Right atrium auricular region (tissue), 2 donors: ENCODE measurements at regions not wholly inside any gene's neighbourhood (a gene's known extent, or its start where the extent isn't known, plus 50 kb on each side); places are given as distances from the start of the nearest gene placed in this dataset.

Experiments used
- DNase-seq: peaks from one replicate; pipeline ENCODE4 v3.0.0-alpha.2; 2019; ENCODE audit warnings: low spot score
- H3K27ac ChIP-seq, 2 donors: fragments of 200-600 bp; sonication (generic); 1 replicate in 1 of 2; 2 replicates in 1 of 2; pipeline ENCODE4 v1.5.1; 2016 to 2019
- H3K27me3 ChIP-seq, 2 donors: fragments of 200-600 bp; sonication (generic); one replicate each; pipeline versions ENCODE4 v1.5.1 to v1.6.0; 2017 to 2019
- H3K36me3 ChIP-seq: fragments of 200-600 bp; sonication (generic); one replicate; pipeline ENCODE4 v1.5.1; 2016
- H3K4me1 ChIP-seq, 2 donors: fragments of 200-600 bp; sonication (generic); one replicate each; pipeline versions ENCODE4 v1.5.1 to v1.6.0; 2017 to 2019
- H3K4me3 ChIP-seq, 2 donors: fragments of 200-600 bp; sonication (generic); 1 replicate in 1 of 2; 2 replicates in 1 of 2; pipeline ENCODE4 v1.5.1; 2017 to 2019; ENCODE audit warnings: mild to moderate bottlenecking in 1 of 2, moderate library complexity in 1 of 2
- H3K9me3 ChIP-seq, 2 donors: fragments of 200-600 bp; sonication (generic); one replicate each; pipeline ENCODE4 v1.5.1; 2019
- TF ChIP-seq, protein P1 (sequence below), 2 donors: fragments of 200-600 bp; sonication (generic); IDR thresholded peaks; one replicate each; pipeline ENCODE4 v1.5.1; 2019; ENCODE audit warnings: antibody characterized with exemption in 2 of 2

DNA sequence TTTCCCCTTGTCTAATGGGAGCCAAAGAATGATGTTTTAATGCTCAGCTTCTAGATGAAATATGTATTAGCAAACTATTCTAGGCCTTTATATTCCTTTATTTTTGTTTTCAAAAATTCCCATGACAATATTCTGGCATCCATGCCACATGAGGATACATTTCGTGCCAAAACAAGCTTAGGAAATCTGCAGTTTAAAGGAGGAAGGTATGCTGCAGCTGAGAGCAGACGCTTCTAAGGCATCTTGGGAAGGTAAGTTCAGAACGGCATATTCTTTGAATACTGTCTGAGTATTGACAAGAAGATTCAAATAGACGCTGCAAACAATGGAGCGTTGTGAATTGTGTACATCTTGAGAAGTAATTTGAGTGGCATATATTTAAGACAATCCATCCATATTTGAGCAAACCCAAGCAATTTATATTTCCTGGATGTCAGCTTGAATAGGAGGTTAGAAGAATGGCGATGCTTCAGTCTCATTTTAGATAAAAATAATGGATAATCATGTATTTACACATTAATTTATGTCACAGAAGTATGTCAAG, 158.6 kb downstream of the RAP2B start:
- H3K4me1 ChIP-seq: peaks cover 0 to 5% of the 10 kb centered on the region in 2 donors
- no peaks in the 10 kb centered on the region for H3K36me3 ChIP-seq
- no peak overlapping the region for H3K4me3 ChIP-seq
- DNase-seq: no peak
- peak overlapping the region in 1 of 2 donors; percentile 2 for H3K27ac ChIP-seq
- H3K27me3 ChIP-seq: no peaks in the 10 kb centered on the region
- peaks cover 0 to 11% of the 10 kb centered on the region in 2 donors for H3K9me3 ChIP-seq
- TF ChIP-seq, protein P1, sequence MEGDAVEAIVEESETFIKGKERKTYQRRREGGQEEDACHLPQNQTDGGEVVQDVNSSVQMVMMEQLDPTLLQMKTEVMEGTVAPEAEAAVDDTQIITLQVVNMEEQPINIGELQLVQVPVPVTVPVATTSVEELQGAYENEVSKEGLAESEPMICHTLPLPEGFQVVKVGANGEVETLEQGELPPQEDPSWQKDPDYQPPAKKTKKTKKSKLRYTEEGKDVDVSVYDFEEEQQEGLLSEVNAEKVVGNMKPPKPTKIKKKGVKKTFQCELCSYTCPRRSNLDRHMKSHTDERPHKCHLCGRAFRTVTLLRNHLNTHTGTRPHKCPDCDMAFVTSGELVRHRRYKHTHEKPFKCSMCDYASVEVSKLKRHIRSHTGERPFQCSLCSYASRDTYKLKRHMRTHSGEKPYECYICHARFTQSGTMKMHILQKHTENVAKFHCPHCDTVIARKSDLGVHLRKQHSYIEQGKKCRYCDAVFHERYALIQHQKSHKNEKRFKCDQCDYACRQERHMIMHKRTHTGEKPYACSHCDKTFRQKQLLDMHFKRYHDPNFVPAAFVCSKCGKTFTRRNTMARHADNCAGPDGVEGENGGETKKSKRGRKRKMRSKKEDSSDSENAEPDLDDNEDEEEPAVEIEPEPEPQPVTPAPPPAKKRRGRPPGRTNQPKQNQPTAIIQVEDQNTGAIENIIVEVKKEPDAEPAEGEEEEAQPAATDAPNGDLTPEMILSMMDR (IDR thresholded peaks at IDR 0.05): no peak

DNA sequence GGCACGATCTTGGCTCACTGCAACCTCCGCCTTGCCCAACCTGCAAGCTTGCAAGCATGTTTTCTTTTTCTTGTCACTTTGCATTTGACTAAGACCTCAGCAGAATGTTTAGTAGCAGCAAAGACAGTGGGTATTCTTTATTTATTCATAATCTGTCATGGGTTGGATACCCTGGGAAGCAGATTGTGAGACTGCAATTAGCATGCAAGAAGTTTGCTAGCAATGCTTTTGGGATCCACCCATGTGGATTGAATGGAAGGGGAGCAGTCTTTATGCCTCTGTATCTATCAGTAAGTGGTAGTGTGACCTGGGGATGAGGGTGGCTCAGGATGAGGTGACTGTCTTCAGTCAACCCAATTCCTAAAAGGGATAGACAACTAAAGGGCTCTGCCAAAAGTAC, 166.7 kb downstream of the RAP2B start:
- Histone ChIP-seq H3K36me3 (no peaks in the 10 kb centered on the region), H3K9me3 (peaks cover 0 to 7% of the 10 kb centered on the region in 2 donors), H3K4me3 (no peak overlapping the region), H3K4me1 (no peaks in the 10 kb centered on the region), H3K27me3 (no peaks in the 10 kb centered on the region), H3K27ac (no peak overlapping the region)
- TF ChIP-seq, protein P1 (IDR thresholded peaks at IDR 0.05): no peak
- no peak for DNase-seq

DNA sequence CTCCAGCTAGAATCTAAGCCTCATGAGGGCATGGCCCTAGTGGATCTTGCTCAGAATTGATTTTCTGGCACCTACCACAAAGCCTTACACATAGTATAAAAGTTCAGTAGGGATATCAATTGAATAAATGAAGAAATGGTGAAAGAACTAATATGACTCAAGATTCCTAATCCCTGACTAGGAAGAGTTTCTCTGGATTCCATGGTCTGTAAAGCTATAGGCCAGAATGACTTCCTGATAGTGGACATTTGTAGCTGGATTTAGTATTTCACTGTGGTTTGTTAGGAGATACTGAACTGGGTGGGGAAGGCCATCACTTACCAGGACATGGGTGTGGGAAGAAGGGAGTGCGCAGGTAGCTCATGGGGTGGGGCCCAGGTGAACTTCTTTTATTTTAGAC, 168.9 kb downstream of the RAP2B start:
- H3K36me3 ChIP-seq: no peaks in the 10 kb centered on the region
- H3K9me3 ChIP-seq: no peaks in the 10 kb centered on the region
- no peaks in the 10 kb centered on the region for H3K4me1 ChIP-seq
- no peak for DNase-seq
- no peak overlapping the region for H3K27ac ChIP-seq
- no peaks in the 10 kb centered on the region for H3K27me3 ChIP-seq
- TF ChIP-seq, protein P1 (IDR thresholded peaks at IDR 0.05): no peak
- H3K4me3 ChIP-seq: no peak overlapping the region

DNA sequence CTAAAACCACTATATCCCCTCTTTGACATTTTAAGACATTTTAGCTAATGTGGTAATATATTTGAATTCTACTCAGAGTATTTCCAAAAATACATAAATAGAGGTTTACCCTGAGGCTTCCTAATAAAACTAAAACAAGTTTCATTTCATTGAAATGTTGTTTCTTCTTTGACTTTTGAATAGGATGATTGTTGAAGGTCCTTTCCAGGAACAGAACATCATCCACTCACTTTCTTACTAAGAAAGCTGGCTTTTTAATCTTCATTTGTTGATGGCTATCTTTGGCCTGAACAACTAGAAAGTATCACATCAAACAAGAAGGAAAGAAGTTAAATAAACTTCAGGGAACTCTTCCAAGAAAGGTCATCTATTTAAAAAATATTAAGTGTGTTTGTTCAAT, 169.7 kb downstream of the RAP2B start:
- H3K27ac ChIP-seq: no peak overlapping the region

DNA sequence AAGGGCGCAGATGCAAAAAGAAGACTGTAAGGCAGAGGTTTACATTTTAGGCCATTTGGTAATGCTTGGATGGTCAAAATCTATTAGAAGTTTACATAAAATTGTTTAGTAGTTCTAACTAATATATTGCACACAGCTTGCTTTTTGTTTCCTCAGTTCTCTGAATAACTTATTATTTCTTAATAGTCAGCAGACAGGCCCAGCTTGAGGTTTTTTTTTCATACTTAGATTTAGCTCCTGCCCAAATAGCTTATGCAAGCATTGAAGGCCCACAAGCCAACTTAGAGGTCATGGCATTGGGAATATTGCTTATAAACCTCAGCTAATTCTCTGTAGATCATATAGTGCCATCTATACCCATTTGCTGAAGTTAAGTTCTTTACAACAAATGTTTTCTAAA, 172.5 kb downstream of the RAP2B start:
- no peaks in the 10 kb centered on the region for H3K27me3 ChIP-seq
- no peak overlapping the region for H3K27ac ChIP-seq
- no peak overlapping the region for H3K4me3 ChIP-seq
- no peaks in the 10 kb centered on the region for H3K36me3 ChIP-seq
- H3K4me1 ChIP-seq: no peaks in the 10 kb centered on the region
- TF ChIP-seq, protein P1 (IDR thresholded peaks at IDR 0.05): no peak
- H3K9me3 ChIP-seq: no peaks in the 10 kb centered on the region
- DNase-seq: no peak

More for the DNA sequence above, 169.7 kb downstream of the RAP2B start:
- Histone ChIP-seq H3K4me3 (no peak overlapping the region), H3K9me3 (no peaks in the 10 kb centered on the region), H3K27me3 (no peaks in the 10 kb centered on the region), H3K36me3 (no peaks in the 10 kb centered on the region), H3K4me1 (no peaks in the 10 kb centered on the region)
- no peak for DNase-seq
- TF ChIP-seq, protein P1 (IDR thresholded peaks at IDR 0.05): no peak

DNA sequence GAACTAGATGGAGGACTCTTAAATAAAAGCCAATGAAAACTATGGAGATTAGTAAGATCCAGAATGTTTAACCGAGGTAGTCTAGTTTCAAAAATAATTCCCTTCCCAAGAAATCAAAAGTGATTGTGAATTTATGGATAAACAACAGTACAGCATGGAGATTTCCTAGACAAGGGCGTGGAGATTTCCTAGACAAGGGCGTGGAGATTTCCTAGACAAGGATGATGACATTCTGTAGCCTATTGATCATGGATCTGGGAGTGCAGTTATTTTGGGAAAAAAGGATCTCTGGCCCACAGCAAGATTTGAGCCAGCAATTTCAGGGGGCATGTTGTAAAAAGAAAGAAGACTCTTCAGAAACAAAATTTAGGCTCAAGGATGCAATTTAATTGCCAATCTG, 175.3 kb downstream of the RAP2B start:
- Histone ChIP-seq H3K27ac (no peak overlapping the region), H3K4me1 (no peaks in the 10 kb centered on the region), H3K4me3 (no peak overlapping the region), H3K27me3 (no peaks in the 10 kb centered on the region), H3K9me3 (no peaks in the 10 kb centered on the region), H3K36me3 (no peaks in the 10 kb centered on the region)
- no peak for DNase-seq
- TF ChIP-seq, protein P1 (IDR thresholded peaks at IDR 0.05): no peak
